GM10847 (cell line): ENCODE measurements at regions not wholly inside any gene's neighbourhood (a gene's known extent, or its start where the extent isn't known, plus 50 kb on each side); places are given as distances from the start of the nearest gene placed in this dataset.

Source experiments
- POLR2A ChIP-seq: IDR thresholded peaks from 2 replicates; pipeline ENCODE4 v1.6.1; 2011; ENCODE audit not compliant: insufficient read length; ENCODE audit errors: extremely low read depth

GRCh38 chr1:147099192-147099591, 73.1 kb downstream of the PRKAB2 start:
- TF ChIP-seq POLR2A = no peak

- TF ChIP-seq POLR2A = no peak
Observed at GRCh38 chr1:147095691-147096090, 76.6 kb downstream of the PRKAB2 start.

GRCh38 chr1:147091801-147092200, 80.5 kb downstream of the PRKAB2 start:
- TF ChIP-seq POLR2A = no peak

GRCh38 chr1:147089457-147089856, 82.8 kb downstream of the PRKAB2 start:
- TF ChIP-seq POLR2A = no peak

GRCh38 chr1:147086129-147086528, 86.1 kb downstream of the PRKAB2 start:
- TF ChIP-seq POLR2A = no peak

- peak; percentile 94 for TF ChIP-seq POLR2A
Observed at GRCh38 chr1:147084273-147085096, 87.8 kb downstream of the PRKAB2 start.

- TF ChIP-seq POLR2A = no peak
Observed at GRCh38 chr1:147083919-147084272, 88.4 kb downstream of the PRKAB2 start.

- no peak for TF ChIP-seq POLR2A
Observed at GRCh38 chr1:147080671-147081394, 91.4 kb downstream of the PRKAB2 start.

- no peak for TF ChIP-seq POLR2A
Observed at GRCh38 chr1:147080006-147080661, 92.1 kb downstream of the PRKAB2 start.

- no peak for TF ChIP-seq POLR2A
Observed at GRCh38 chr1:147079400-147080005, 92.8 kb downstream of the PRKAB2 start.

GRCh38 chr1:147078606-147079399, 93.5 kb downstream of the PRKAB2 start:
- TF ChIP-seq POLR2A = no peak

- TF ChIP-seq POLR2A = no peak
Observed at GRCh38 chr1:147077936-147078605, 94.2 kb downstream of the PRKAB2 start.

- TF ChIP-seq POLR2A = no peak
Observed at GRCh38 chr1:147077523-147077922, 94.7 kb downstream of the PRKAB2 start.

GRCh38 chr1:147077081-147077480, 95.2 kb downstream of the PRKAB2 start:
- no peak for TF ChIP-seq POLR2A

- TF ChIP-seq POLR2A = no peak
Observed at GRCh38 chr1:147076442-147076841, 95.8 kb downstream of the PRKAB2 start.
